OCI-LY3 (cell line): ENCODE measurements at regions not wholly inside any gene's neighbourhood (a gene's known extent, or its start where the extent isn't known, plus 50 kb on each side); places are given as distances from the start of the nearest gene placed in this dataset.

Experiments
- EZH2phosphoT487 ChIP-seq: fragments of 200-600 bp; shearing (Covaris generic); IDR thresholded peaks from 2 replicates; pipeline ENCODE4 v1.6.1; 2018; ENCODE audit warnings: antibody characterized with exemption, mixed run types, low read depth
- TF ChIP-seq, protein P1 (sequence below): fragments of 200-600, 300-600 bp; sonication (generic); IDR thresholded peaks from 2 replicates; pipeline ENCODE4 v1.5.1; 2014; ENCODE audit warnings: antibody characterized with exemption, low read length, low read depth

DNA sequence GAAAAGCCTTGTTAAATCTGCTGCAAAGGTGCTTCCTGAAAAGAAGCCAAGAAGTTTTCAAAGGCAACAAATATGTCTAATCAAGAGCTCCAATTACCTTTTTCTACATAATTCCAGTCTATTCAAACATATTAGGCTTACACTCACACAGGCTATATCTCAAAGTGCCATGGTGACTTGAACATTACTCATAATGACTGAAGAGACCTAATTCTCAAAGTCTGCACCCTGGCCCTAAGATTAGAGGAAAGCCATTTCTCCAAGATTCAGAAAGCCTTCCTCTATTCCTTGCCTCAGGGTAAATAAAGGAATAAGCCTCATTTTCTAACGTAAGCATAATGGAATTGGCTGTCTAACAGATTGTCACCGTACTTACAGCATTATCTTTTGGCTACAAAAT is 78.3 kb upstream of the THSD7A start:
- TF ChIP-seq, protein P1, sequence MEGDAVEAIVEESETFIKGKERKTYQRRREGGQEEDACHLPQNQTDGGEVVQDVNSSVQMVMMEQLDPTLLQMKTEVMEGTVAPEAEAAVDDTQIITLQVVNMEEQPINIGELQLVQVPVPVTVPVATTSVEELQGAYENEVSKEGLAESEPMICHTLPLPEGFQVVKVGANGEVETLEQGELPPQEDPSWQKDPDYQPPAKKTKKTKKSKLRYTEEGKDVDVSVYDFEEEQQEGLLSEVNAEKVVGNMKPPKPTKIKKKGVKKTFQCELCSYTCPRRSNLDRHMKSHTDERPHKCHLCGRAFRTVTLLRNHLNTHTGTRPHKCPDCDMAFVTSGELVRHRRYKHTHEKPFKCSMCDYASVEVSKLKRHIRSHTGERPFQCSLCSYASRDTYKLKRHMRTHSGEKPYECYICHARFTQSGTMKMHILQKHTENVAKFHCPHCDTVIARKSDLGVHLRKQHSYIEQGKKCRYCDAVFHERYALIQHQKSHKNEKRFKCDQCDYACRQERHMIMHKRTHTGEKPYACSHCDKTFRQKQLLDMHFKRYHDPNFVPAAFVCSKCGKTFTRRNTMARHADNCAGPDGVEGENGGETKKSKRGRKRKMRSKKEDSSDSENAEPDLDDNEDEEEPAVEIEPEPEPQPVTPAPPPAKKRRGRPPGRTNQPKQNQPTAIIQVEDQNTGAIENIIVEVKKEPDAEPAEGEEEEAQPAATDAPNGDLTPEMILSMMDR: no peak
- no peak for TF ChIP-seq EZH2phosphoT487
